Suppressor macrophage treated with lipopolysaccharide for 1 hour (primary cell): ENCODE measurements at regions not wholly inside any gene's neighbourhood (a gene's known extent, or its start where the extent isn't known, plus 50 kb on each side); places are given as distances from the start of the nearest gene placed in this dataset.

Source experiments
- DNase-seq, 3 donors: peaks; one replicate each; pipeline ENCODE4 v3.0.0-alpha.2; 2020 to 2022

DNA sequence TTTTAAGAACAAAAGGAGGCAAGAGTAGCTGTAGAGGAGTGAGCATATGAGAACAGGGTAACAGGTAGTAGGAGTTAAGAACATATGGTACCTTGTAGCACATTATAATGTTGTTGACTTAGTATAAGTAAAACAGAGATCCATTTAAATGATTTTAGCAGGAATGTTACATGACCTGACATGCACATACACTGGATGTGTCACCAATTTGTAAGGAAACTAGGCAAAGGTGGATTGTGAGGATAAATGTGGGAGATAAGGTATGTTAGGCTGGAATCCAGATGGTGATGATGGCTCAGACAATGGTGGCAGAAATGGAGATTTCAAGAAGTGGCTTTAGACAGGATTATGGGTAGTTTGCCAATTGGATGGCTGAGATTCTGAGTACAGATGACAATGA, 443.1 kb upstream of the DAB2 start:
- DNase-seq, result no peak

DNA sequence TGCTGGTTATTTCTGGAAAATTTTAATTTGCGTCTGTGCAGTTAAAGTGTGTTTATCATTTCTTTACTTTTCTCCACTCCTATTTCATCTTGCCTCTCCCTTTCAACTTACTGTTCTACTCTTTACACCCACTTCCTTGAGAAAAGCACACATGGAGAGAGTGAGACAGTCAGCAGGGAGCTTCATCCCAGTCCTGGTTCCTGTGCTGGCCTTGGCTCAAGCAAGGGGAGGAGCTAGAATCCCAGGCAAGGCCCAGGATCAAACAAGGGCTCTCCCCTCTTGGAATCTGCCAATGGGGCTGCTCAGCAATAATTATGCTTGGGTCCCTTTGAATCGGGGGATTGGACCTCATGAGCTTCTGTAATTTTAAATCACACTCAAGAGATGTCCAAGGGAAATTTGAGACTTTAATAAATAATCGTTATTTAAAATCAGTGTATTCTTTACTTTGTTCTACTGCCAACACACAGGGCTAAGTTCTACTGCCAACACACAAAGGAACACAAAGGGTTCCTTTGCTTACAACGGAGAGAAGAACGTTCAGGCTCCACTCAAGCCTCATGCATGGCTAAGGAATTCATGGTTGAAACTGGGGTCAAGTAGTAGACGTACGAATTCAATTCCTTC, 439.3 kb upstream of the DAB2 start:
- no peak for DNase-seq

DNA sequence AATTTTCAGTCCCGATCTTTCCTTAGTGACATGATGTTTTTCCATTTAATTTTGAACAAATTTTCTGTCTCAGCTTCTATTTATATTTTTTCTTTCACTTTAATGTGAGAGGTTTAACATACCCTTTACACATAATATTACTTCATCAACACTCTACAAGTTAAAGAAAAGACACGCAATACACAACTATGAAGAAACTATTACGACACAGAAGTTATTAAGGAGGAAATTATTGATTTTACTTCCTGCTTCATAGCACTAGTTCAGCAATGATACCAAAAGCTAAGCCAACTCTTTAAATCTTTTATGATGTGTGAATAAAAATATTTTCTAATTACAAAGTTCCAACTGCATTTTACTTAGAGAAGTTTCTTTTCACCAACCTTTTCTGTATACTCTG, 432.3 kb upstream of the DAB2 start:
- DNase-seq, result peak in 2 of 3 donors; percentile 17 to 20

DNA sequence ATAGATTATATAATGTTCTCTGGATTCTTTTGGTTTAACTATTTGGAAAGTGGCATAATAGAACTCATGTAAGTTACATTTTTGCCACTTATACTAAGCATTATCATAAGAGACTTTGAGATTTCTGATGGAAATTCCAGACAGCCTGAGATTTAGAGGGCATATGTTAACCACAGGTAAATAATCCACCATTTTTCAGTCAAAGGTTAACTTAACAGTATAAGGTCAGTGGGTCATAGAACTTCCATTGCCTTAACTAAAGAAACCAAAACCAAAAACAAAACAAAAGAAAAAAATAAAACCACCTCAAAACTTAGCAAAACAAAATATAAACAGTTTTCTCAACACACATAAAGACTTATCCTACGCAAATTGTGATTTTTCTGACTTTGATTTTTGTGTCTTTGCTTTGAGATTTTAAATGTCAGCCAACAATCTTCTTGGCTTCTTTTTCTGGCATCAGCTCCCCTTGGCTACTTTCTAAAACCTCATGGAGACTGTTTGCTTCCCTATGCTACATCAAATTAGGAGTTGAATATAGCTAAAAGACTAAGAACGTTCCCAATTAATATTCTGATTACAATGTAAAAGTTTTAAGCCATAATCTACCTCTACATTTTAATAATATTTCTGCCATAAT, 430.1 kb upstream of the DAB2 start:
- DNase-seq, result no peak

DNA sequence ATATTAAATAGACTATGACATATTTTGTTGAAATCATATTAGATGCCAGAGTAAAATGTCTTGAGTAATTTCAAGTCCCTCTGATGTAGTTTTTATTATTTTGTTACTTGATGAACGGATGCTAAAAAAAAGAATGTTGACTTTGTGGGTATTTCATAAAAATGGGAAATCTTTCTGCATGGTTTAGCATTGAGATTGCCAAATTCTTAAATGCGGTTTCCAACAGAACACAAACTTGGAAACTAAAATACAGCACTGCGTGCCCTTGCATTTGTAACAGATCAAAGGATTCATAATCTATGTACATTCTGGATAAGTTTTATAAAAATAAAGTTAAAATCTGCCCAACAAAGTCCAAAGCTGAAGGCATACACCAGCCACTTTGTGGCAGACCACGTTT, 425.5 kb upstream of the DAB2 start:
- DNase-seq, result no peak

DNA sequence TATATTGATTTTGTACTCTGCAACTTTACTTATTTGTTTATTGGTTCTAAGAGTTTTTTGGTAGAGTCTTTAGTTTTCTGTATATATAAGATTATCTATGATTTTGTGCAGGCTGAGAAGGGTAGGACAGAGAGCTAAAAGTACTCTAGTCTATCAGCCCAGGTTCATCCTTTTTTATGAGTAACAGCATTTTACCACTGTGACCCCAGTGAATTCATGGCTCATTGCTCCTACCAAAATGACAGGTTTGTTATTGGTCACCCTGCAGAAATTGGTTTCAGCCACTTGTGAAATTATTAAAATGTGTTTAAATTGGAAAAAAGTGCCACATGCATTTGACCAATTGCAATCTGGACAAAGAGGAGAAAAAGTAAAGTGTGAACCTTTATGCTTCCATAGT, 421.4 kb upstream of the DAB2 start:
- DNase-seq, result no peak

DNA sequence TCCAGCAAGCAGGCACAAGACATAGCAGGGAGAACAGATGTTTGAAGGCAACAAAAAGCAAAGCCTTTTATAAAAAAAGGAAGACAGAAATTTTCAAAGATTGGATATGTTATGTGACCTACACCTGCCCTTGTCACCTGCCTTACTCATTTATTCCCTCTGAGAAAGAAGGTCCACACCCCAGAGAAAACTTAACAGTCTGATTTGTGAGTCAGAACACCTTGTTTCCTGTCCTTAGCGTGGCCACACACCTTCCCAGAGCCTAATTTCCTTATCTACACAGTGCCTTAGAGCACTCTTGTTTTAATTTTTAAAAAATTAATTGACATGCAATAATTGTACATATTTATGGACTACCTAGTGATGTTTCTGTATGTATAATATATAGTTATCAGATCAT, 419.0 kb upstream of the DAB2 start:
- DNase-seq, result no peak

DNA sequence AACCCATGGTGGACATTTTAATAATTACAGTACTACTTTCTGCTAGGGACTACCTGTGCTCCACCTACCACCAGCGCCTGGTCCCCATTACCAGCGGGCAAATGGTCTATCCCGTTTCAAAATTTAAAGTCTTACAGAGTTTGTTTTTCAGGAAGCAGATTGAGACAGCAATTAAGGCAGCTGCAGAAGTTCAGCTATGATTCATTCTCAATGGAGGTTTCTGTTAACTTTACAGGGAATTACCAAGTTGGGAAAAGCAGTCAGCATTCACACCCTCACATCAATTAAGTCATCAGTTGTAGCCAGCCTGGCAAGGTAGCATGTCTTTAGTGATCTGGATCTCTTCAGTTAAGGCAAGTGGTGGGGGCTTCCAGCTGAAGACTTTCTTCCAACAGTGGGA, 410.6 kb upstream of the DAB2 start:
- peak in 2 of 3 donors; percentile 4 to 12 for DNase-seq

DNA sequence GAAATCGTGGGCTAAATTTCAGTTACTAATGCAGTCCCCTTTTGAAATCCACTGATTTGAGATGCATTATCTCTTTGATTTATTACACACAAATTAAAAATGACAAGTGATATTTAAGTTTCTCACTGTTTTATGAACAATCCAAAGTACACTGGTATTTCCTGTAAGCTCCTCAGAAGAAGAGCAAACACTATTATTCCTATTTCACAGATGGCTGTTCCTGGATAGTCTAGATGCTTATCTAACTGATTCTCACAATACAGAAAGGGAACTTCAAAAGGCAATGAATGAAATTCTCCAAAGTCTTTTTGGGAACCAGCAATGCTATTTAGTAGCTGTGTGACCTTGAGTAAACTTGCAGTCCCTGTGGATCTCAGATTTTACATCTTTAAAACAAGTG, 404.7 kb upstream of the DAB2 start:
- no peak for DNase-seq

DNA sequence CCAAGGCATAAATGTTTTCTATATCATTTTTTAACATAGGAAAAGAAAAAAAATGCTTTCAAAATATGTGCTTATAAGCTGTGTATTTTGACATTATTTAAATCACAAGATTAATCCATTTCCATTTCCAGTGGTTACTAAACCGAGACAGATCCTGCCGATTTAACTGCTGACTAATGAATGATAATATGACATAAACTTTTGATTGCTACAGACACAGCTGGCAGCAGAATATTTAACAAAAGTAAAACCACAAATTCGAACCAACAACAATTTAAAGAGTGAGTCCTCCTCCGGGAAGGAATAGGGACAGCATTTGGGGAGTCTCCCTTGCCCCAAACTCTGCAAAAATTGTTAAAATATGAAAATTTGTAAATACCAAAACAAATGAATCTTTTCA, 401.3 kb upstream of the DAB2 start:
- no peak for DNase-seq

DNA sequence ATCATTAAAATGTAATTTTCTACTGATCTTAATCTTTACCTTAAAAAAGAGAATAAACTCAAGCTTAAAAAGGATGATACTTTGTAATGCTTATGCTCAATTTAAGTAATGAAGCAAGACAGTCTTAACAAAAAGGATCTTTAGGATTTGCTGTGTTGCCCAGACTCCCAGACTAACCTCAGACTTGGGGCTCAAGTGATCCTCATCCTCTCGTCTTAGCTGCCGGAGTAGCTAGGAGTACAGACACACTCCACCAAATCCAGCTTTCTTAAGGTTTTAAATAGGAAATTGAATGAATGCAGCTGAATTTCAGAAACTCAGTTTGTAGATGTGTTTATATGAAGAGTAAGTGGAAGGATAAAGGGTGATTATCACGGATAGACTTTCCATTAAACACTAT, 400.5 kb upstream of the DAB2 start:
- DNase-seq, result no peak

DNA sequence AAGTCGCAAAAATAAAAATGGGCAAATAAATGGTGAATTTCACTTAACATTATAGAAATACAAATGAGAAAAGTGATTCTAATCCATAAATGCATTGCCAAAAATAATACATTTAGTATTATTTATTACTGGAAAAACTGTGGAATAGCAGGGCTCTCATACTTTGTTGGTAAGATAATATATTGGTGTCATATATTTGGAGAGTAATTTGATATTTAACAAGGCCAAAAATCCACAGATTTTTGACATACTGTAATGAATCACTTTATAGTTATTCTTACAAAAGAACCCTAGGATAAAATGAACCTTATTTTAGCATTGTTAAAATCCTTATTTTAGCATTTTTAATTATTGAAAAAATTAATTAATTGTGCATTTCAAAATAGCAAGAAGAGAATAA, 397.2 kb upstream of the DAB2 start:
- no peak for DNase-seq

DNA sequence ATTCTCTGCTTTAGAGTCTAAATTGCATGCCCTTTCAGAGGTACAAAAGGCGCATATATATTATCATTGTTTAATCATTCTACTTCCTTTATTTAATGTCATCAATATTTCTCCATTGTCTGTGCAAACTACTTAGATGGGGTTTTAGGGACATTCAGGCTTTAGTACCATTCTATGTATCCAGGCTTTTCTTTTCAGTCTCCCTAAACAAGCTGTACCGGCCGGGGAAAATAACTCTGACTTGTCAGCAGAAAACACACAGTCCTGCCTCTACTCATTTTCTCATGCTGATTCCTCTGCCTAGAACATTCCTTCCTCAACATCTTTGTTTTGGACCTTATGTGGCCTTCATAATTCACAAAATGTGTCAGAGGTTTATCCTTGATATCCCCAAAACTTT, 392.1 kb upstream of the DAB2 start:
- no peak for DNase-seq

DNA sequence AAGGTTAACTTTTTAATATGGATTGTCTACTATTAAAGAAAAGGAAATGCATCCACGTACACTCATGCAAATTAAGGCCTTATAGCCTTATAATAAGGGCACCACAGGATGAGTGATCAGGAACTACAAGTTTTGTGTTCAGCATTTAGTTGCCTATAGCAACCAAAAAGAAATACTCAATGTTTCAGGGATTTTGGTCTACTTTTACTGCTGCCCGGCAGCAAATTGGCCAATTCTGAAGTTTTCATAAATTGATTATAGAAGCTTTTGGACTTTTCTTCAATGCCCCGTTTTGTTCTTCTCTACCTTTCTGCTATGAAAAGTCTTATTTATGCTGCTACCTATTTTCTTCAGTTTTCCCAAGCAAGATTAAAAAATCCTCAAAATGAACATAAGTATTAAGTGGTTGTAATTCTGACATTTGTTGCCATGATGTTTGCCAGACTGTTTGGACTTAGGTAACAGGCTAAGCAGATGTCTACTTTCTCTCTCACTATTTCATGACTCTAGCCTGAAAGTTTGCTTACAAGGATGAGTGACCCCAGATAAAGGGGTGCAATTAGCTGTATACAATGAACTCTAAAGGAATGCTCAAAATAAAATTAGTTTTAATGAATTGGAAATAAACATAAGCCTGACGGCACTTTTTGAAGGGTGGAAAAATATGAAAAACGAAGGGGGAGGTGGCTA, 391.5 kb upstream of the DAB2 start:
- no peak for DNase-seq

DNA sequence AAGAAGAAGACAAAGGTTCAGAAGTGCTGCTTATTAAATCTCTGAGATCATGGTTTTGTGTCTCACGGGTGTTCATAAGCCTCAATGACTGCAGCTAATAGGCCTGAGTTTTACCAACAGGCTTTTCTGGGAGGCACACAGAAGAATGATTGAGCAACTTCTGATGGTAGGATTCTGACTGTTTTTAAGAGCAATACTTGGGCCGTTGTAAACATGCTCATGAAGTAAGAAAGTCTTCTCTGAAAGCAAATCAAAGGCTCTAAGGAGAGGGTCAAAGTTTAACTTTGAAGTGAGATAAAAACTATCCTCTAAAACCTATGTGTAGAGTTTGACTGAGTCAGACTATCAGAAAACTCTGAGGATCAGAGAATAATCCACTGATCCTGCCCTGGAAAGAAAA, 390.9 kb upstream of the DAB2 start:
- DNase-seq, result no peak

DNA sequence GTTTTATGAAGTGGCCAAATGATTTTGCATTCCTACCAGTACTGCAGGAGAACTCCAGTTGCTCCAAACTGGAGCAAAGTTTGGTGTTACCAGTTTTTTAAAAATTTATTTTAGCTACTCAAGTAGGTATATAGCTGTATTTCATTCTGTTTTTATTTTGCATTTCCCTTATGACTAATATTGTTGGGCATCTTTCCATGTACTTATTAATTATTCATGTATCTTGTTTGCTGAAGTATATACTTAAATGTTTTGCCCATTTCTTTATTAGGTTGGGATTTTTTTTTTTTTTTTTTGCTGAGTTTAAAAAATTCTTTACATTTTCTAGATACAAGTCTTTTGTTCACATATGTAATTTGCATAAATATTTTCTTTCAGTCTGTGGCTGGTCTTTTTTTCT, 386.6 kb upstream of the DAB2 start:
- DNase-seq, result no peak

DNA sequence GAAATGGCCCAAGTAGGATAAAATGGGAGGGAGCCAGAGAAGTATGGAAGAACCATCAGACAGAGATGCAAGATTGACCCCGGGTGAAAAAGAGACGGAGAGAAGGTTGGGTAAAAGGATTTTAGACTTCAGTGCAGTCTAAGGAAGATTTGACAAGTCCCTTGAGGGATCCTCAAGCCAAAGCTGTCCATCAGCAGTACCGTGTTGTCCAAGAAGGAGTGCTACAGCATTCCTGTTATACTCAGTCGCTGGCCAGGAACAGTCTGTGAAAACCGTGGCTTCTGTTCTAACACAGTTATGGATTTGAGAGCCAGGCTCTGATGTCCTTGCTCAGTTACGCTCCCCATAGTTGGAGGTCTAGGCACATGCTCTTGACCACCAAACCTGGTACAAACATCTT, 383.9 kb upstream of the DAB2 start:
- no peak for DNase-seq

DNA sequence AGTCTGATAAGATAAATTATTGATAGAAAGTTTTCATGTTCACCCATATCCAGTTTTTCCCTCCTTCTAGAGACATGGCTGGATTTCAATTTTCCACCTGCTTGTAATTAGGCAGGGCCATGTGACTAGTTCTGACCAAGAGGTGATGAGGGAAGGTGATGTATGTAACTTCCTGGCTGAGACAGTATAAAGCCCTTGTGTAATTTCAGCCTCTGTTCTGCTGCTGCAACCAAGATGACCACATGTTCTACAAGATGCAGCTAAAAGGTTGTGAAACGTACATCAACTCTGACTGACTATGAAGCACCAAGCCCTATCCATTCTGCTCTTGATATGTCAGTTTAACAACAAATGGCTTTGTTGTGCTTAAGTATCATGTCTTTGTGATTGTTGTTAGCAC, 376.5 kb upstream of the DAB2 start:
- DNase-seq, result no peak

DNA sequence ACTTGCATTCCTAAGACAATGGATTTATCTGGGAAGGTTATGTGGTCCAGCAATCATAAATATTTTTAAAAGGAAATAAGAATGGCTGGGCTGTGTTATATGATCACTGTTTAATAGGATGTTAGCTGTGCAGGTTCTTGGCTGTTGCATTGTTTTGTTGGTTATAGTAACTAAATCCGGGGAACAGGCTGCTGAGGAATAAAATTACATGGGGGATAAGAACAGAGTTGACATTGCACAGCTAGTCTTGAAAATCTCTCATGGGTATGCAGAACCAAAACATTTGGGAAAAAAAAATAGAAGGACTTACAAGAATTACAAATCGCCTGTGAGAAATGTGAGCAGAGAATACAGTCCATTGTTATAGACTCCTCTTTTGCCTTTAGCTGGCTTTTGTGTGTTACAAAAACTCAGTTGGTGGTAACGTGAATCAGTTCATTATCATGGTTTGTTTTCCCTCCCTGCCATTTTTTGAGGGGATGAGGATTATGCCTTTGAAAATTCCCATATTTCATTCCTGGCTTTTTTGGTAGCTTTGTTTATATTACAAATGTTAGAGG, 375.3 kb upstream of the DAB2 start:
- no peak for DNase-seq

DNA sequence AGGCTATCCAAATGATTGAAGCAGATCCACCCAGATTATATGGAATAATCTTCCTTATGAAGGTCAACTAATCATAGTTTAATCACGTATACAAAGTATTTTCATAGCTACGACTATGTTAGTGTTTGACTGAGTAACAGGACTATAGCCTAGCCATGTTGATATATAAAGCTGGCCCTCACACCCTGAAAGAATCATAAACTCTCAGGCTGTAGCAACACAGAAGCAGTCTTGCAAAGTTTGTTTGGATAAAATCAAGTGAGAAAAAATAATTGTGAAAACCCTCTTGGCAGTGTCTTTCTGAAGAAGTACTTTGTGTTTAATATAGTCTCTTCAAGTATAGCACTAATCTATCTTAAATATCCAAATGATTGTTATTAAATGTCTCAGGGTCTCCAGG, 374.5 kb upstream of the DAB2 start:
- DNase-seq, result no peak

DNA sequence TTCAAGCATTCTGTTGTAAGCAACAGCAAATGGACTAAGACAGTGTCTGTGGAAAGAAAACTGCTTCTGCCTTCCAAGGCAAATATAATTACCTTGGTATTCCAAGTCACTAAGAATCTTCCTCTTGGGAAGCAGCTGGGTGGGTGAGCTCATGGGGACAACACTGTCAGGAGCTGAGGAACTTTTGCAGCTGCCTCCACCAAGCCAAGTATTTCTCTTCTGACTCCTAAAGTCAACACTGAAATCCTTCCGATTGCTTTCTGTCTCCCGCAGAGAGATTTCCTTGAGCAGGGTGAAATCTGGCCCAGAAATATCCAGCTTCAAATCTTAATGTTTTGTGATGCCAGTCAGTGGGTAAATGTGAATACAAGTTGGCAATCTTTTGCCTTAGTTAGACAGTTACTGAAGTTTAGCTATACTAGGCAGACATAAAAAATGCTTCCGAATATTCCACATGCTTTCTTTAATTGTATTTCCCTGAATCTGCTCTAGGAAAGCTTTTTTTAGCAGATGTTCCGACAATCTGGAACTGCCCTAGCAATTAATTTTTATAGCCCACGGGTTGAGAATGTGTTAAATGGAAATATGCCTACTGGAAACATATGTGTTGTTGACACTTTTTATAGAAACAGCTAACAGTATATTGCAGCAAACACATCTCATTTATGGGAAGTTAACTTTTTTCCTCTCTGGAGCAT, 369.9 kb upstream of the DAB2 start:
- DNase-seq, result no peak

DNA sequence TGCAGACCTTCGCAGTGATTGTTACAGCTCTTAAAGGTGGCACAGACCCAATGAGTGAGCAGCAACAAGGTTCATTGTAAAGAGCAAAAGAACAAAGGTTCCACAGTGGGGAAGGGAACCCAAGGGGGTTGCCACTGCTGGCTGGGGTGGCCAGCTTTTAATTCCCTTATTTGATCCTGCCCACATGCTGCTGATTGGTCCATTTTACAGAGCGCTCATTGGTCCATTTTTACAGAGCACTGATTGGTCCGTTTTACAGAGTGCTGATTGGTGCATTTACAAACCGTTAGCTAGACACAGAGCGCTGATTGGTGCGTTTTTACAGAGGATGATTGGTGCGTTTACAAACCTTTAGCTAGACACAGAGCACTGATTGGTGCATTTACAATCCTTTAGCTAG, 360.6 kb upstream of the DAB2 start:
- no peak for DNase-seq

DNA sequence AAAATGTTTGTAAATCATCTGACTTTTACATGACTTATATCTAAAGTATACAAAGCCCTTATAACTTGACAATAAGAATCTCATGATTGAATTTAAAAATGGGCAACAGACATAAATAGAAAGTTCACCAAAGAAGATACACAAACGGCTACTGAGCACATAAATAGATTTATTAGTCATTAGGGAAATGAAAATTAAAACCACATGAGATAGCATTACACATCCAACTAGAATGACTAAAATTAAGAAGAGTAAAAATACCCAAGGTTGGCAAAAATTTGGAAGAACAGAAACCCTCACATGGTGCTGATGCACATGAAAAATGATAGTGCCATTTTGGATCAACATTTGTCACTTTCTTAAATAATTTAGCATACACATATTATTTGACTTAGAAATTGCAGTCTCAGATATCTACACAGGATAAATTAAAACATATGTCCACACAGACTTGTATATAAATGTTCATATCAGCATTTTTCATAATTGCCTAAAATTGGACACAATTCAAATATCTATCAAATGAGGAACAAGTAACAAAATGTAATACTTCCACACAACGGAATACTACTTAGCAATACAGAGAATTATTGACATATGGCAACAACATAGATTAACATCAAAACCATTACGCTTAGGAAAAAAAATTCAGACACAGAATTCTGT, 359.1 kb upstream of the DAB2 start:
- peak; percentile 8 to 65 (median 61) for DNase-seq
